AG04450 (cell line): ENCODE measurements at regions not wholly inside any gene's neighbourhood (a gene's known extent, or its start where the extent isn't known, plus 50 kb on each side); places are given as distances from the start of the nearest gene placed in this dataset.

Experiments
- CTCF ChIA-PET: fragments of 300-600, 350-600 bp; formaldehyde crosslinking; extraction: SDS; loops from one replicate; lab custom pipeline; 2022; ENCODE audit warnings: antibody characterized with exemption, inconsistent platforms; lab: Charles Lee
- POLR2A ChIA-PET: fragments of 350-600 bp; formaldehyde crosslinking; extraction: SDS; loops from one replicate; lab custom pipeline; 2021; ENCODE audit warnings: antibody characterized with exemption, inconsistent platforms; lab: Yijun Ruan, JAX
- DNase-seq: peaks from one replicate; pipeline ENCODE4 v3.0.0-alpha.2; 2011; ENCODE audit warnings: low read depth, low spot score
- H3K27ac ChIP-seq: one replicate; pipeline ENCODE4 v1.5.1; 2012; ENCODE audit warnings: low read depth, low read length, control low read depth
- H3K27me3 ChIP-seq: one replicate; pipeline ENCODE4 v1.6.0; 2012; ENCODE audit warnings: low read length; ENCODE audit not compliant: control insufficient read depth, insufficient read depth
- H3K4me3 ChIP-seq: 2 replicates; pipeline ENCODE4 v1.5.1; 2011; ENCODE audit warnings: mild to moderate bottlenecking, low read depth, low read length, control low read depth
- H3K9me3 ChIP-seq: 2 replicates; pipeline ENCODE4 v1.5.1; 2012; ENCODE audit warnings: low read length; ENCODE audit not compliant: control insufficient read depth, insufficient read depth
- TF ChIP-seq, protein P1 (sequence below): IDR thresholded peaks from 2 replicates; pipeline ENCODE4 v1.5.1; 2011; ENCODE audit warnings: low read depth, low read length, control low read depth, inconsistent platforms

DNA sequence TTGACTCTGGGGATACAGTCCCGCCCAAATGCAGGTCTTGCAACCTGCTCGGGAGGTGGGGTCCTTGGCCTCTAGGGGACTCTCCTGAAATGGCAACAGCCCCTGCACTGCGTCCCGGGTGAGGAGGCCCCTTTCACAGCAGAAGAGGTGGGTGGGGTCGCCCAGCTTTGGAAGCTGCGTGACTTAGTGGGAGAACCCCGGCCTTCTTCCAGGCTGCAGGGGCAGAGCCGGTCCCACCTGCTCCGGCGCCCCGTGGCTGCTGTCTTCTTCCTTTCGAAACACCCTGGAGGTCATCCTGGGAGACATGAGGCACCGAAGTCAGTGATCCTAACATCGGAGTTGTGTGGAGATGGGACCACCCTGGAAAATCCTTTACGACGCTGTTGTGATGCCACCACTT, 103.7 kb upstream of the ADRA2C start:
- H3K4me3 ChIP-seq = no peak overlapping the region
- POLR2A ChIA-PET = no interaction called here
- CTCF ChIA-PET = no interaction called here
- peaks cover 19% of the 10 kb centered on the region for H3K27me3 ChIP-seq
- TF ChIP-seq, protein P1, sequence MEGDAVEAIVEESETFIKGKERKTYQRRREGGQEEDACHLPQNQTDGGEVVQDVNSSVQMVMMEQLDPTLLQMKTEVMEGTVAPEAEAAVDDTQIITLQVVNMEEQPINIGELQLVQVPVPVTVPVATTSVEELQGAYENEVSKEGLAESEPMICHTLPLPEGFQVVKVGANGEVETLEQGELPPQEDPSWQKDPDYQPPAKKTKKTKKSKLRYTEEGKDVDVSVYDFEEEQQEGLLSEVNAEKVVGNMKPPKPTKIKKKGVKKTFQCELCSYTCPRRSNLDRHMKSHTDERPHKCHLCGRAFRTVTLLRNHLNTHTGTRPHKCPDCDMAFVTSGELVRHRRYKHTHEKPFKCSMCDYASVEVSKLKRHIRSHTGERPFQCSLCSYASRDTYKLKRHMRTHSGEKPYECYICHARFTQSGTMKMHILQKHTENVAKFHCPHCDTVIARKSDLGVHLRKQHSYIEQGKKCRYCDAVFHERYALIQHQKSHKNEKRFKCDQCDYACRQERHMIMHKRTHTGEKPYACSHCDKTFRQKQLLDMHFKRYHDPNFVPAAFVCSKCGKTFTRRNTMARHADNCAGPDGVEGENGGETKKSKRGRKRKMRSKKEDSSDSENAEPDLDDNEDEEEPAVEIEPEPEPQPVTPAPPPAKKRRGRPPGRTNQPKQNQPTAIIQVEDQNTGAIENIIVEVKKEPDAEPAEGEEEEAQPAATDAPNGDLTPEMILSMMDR = no peak
- H3K9me3 ChIP-seq = peaks cover 12% of the 10 kb centered on the region
- DNase-seq = no peak
- H3K27ac ChIP-seq = no peak overlapping the region

- no peak for DNase-seq
- Histone ChIP-seq H3K4me3 (no peak overlapping the region), H3K9me3 (peaks cover 7% of the 10 kb centered on the region), H3K27ac (no peak overlapping the region), H3K27me3 (peaks cover 16% of the 10 kb centered on the region)
- TF ChIP-seq, protein P1 = no peak
- CTCF ChIA-PET = no interaction called here
- POLR2A ChIA-PET = no interaction called here
These were observed 104.2 kb upstream of the ADRA2C start for GRCh38 chr4:3661989-3662388.

DNA sequence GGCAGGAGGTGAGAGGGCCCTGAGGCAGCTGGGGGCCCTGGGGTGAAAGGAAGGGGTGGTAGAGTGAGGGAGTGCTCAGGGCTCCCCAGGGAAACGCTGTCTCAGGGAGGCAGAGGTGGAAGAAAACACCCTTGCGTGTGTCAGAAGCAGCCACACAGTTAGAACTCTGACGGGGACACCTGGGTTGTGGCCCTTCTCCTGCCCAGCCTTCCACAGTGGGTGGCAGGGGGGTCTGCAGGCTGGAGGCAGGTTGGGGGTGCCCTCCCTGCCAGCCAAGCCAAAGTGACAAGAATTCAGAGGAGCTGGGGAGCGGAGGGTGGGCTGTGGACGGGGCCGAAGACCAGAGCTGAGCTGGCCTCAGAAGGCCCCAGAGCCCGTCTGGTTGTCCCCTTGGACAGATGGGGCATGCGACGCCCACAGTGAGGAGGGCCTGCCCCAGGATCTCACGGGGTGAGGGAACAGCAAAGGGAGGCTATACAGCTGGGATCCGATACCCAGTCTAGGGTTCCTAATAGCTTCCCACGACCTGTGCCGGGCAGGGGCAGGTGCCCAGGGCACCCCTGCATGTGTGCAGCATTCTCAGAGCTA, 105.2 kb upstream of the ADRA2C start:
- no peak overlapping the region for H3K4me3 ChIP-seq
- DNase-seq = no peak
- ChIA-PET CTCF (no interaction called here), POLR2A (no interaction called here)
- peaks cover 20% of the 10 kb centered on the region for H3K27me3 ChIP-seq
- TF ChIP-seq, protein P1 = no peak
- no peak overlapping the region for H3K27ac ChIP-seq
- no peaks in the 10 kb centered on the region; the same call in 1 of the 2 replicates for H3K9me3 ChIP-seq

DNA sequence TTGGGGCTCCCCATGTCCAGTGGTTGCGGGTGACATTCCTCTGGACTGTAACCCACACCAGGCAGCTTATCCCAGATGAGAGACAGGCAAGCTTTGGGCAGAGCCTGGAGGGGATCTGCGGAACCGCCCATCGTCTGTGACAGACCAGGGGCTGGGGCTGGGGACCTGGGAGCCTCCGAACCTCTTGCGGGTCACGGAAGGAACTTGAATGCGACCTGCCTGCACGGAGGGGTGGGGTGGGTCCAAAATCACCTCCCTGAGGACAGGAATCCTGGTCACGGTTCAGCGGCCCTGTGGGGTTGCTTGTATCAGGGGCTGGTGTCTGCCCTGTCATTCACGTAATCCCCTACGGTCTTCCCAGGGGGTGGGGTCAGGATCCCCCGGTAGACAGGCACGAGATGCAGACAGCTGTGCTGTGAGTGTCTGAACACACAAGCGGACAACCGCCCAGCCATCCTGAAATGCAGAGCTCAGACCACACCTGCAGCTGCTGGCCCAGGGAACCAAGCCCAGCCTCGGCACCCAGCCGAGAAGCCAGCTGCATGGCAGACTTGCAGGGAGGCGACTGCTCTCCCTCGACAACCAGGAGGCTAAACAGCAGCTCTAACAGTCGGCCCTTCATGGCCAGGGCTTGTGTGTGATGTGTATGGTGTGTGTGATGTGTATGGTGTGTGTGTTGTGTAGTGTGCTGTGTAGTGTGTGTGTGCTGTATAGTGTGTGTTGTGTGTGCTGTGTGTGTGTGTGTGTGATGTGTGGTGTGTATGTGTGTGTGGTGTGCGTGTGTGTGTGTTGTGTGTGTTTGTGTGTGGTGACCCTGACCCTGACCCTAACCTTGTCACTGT, 105.9 kb upstream of the ADRA2C start:
- DNase-seq = no peak
- CTCF ChIA-PET = no interaction called here
- H3K27me3 ChIP-seq = peaks cover 20% of the 10 kb centered on the region
- H3K9me3 ChIP-seq = no peaks in the 10 kb centered on the region; the same call in 1 of the 2 replicates
- TF ChIP-seq, protein P1 = no peak
- no peak overlapping the region for H3K4me3 ChIP-seq
- no peak overlapping the region for H3K27ac ChIP-seq
- POLR2A ChIA-PET = no interaction called here

- Histone ChIP-seq H3K9me3 (no peaks in the 10 kb centered on the region; the same call in 1 of the 2 replicates), H3K4me3 (no peak overlapping the region), H3K27me3 (peaks cover 20% of the 10 kb centered on the region), H3K27ac (no peak overlapping the region)
- TF ChIP-seq, protein P1 = no peak
- ChIA-PET CTCF (no interaction called here), POLR2A (no interaction called here)
- no peak for DNase-seq
These were observed 107.1 kb upstream of the ADRA2C start for GRCh38 chr4:3659131-3659530.
